OCI-LY7 (cell line): ENCODE measurements at regions not wholly inside any gene's neighbourhood (a gene's known extent, or its start where the extent isn't known, plus 50 kb on each side); places are given as distances from the start of the nearest gene placed in this dataset.

Experiments used
- BruUV-seq: library from RNA; stranded (reverse); fragments of 400-500 nt; replicated peaks from 2 replicates; lab custom pipeline; 2021; lab: Mats Ljungman, UMichigan
- CTCF ChIA-PET: fragments of 300-600 bp; sonication (Branson Sonifier 250); formaldehyde crosslinking; loops from one replicate; lab custom pipeline; 2022; ENCODE audit warnings: antibody characterized with exemption; ENCODE audit not compliant: unreplicated experiment; lab: Charles Lee
- POLR2A ChIA-PET: fragments of 300-600 bp; sonication (Branson Sonifier 250); formaldehyde crosslinking; loops from one replicate; lab custom pipeline; 2022; ENCODE audit warnings: antibody characterized with exemption; lab: Charles Lee
- DNase-seq: peaks from one replicate; pipeline ENCODE4 v3.0.0-alpha.2; 2015; ENCODE audit warnings: low spot score
- H2AFZ ChIP-seq: fragments of 200-600 bp; sonication (generic), shearing (Covaris generic); 2 replicates; pipeline ENCODE4 v1.6.1; 2014; ENCODE audit warnings: mild to moderate bottlenecking, antibody characterized with exemption, low read length, moderate library complexity
- H3K27ac ChIP-seq: fragments of 200-600 bp; sonication (generic); 2 replicates; pipeline ENCODE4 v1.5.1; 2014; ENCODE audit warnings: mixed run types, low read depth, mild to moderate bottlenecking, moderate library complexity, low read length, inconsistent platforms; ENCODE audit not compliant: poor library complexity, severe bottlenecking
- H3K36me3 ChIP-seq: fragments of 200-600 bp; sonication (generic); 2 replicates; pipeline ENCODE4 v1.6.1; 2014; ENCODE audit warnings: mild to moderate bottlenecking, antibody characterized with exemption, low read length, moderate library complexity, mixed read lengths; ENCODE audit not compliant: insufficient read depth
- H3K4me1 ChIP-seq: fragments of 200-600 bp; sonication (generic); 2 replicates; pipeline ENCODE4 v1.5.1; 2014; ENCODE audit warnings: mild to moderate bottlenecking, low read length; ENCODE audit not compliant: insufficient read depth, poor library complexity, severe bottlenecking
- H3K4me2 ChIP-seq: fragments of 200-600 bp; sonication (generic); 2 replicates; pipeline ENCODE4 v1.6.1; 2014; ENCODE audit warnings: mild to moderate bottlenecking, low read length
- H3K4me3 ChIP-seq: fragments of 200-600 bp; sonication (generic); 2 replicates; pipeline ENCODE4 v1.5.1; 2014; ENCODE audit warnings: mild to moderate bottlenecking, low read depth, low read length; ENCODE audit not compliant: poor library complexity, severe bottlenecking
- H3K79me2 ChIP-seq: fragments of 200-600 bp; sonication (generic); 2 replicates; pipeline ENCODE4 v1.6.1; 2016; ENCODE audit warnings: low read depth, mild to moderate bottlenecking, low read length, moderate library complexity, mixed read lengths; ENCODE audit not compliant: insufficient read depth
- H3K9me2 ChIP-seq: fragments of 200-600 bp; sonication (generic); 2 replicates; pipeline ENCODE4 v1.6.1; 2016; ENCODE audit warnings: mild to moderate bottlenecking, low read length, mixed read lengths; ENCODE audit not compliant: insufficient read depth
- H3K9me3 ChIP-seq: fragments of 200-600 bp; sonication (generic); 2 replicates; pipeline ENCODE4 v1.6.1; 2014; ENCODE audit warnings: mild to moderate bottlenecking, mixed run types, low read length, mixed read lengths
- H4K20me1 ChIP-seq: fragments of 200-600 bp; sonication (generic); 2 replicates; pipeline ENCODE4 v1.6.1; 2014; ENCODE audit warnings: mild to moderate bottlenecking, antibody characterized with exemption, low read length, moderate library complexity, mixed read lengths; ENCODE audit not compliant: insufficient read depth
- EZH2phosphoT487 ChIP-seq: fragments of 200-600 bp; sonication (generic); IDR thresholded peaks from 2 replicates; pipeline ENCODE4 v1.6.1; 2018; ENCODE audit warnings: low read depth, borderline replicate concordance, mild to moderate bottlenecking, mixed run types, antibody characterized with exemption, low read length, moderate library complexity, mixed read lengths
- intact Hi-C: fragments of 100-400 bp; cut with micrococcal nuclease; formaldehyde crosslinking; loops from one replicate; pipeline ENCODE4 v1.10.0; 2022; ENCODE audit not compliant: unreplicated experiment
- TF ChIP-seq, protein P1 (sequence below): fragments of 200-600 bp; sonication (generic); conservative IDR thresholded peaks from 2 replicates; pipeline ENCODE4 v1.5.1; 2014; ENCODE audit warnings: mild to moderate bottlenecking, antibody characterized with exemption, low read length, moderate library complexity, mixed read lengths

DNA sequence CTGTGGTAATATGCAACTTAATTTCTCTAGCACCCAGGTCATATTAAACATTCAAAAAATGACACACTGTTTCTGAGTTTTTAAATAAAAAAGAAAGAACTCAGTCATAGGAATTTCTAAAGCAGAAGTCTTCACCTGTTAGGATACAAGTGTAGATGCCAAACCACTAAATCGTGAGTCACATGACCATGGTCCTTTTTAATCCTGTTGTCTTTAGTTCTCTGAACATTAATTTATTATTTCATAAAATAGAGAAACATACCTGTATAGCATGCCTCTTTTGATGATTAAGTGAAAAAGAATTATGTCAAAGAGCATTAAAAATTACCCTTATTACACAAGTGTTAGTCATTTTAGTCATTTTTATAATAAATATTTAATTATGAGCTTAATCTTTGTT, 398.8 kb downstream of the CCDC85A start:
- Histone ChIP-seq H3K27ac (no peak overlapping the region), H3K79me2 (no peaks in the 10 kb centered on the region), H4K20me1 (no peaks in the 10 kb centered on the region), H3K36me3 (no peaks in the 10 kb centered on the region), H3K9me3 (no peaks in the 10 kb centered on the region), H2AFZ (no peak overlapping the region), H3K4me1 (no peaks in the 10 kb centered on the region), H3K9me2 (no peaks in the 10 kb centered on the region), H3K4me3 (no peak overlapping the region), H3K4me2 (no peak overlapping the region)
- BruUV-seq, result no TSS peak
- intact Hi-C loops, result no loop called here
- TF ChIP-seq EZH2phosphoT487, result no peak
- TF ChIP-seq, protein P1, sequence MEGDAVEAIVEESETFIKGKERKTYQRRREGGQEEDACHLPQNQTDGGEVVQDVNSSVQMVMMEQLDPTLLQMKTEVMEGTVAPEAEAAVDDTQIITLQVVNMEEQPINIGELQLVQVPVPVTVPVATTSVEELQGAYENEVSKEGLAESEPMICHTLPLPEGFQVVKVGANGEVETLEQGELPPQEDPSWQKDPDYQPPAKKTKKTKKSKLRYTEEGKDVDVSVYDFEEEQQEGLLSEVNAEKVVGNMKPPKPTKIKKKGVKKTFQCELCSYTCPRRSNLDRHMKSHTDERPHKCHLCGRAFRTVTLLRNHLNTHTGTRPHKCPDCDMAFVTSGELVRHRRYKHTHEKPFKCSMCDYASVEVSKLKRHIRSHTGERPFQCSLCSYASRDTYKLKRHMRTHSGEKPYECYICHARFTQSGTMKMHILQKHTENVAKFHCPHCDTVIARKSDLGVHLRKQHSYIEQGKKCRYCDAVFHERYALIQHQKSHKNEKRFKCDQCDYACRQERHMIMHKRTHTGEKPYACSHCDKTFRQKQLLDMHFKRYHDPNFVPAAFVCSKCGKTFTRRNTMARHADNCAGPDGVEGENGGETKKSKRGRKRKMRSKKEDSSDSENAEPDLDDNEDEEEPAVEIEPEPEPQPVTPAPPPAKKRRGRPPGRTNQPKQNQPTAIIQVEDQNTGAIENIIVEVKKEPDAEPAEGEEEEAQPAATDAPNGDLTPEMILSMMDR, result no peak
- POLR2A ChIA-PET, result interaction anchor here (0.6 to 0.7 kb wide), 2 partner anchors 21 to 1204 kb away, joined by 3 to 4 read pairs; no protein-coding TSS in a partner anchor
- CTCF ChIA-PET, result no interaction called here
- DNase-seq, result no peak

DNA sequence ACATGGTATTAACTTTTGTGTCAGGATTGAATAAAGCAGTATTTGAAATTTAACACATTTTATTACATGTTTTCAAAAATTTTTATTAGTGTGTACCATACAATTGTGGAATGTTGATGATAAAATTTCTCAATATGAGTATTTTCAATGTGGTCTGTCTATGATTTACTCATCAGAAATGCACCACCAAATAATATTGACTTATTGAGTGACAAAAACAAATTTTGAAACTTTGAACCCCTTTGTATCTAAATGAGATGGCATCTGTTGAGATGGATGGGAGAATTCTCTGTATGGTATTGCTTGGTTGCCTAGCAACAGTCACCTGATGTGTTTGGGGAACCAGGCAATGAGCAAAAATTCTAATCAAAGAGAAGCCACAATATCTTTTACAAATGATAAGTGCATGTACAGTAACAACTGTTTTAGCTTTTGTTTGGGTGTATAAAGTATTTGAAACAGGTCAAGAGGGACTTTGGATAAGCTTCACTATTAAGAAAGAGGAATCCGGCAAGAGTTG, 400.1 kb downstream of the CCDC85A start:
- H3K36me3 ChIP-seq, result no peaks in the 10 kb centered on the region
- DNase-seq, result no peak
- no peaks in the 10 kb centered on the region for H4K20me1 ChIP-seq
- H3K4me2 ChIP-seq, result no peak overlapping the region
- intact Hi-C loops, result no loop called here
- H3K9me3 ChIP-seq, result no peaks in the 10 kb centered on the region
- POLR2A ChIA-PET, result interaction anchor here (0.7 kb wide), 1 partner anchor 1126 kb away, joined by 5 read pairs; no protein-coding TSS in a partner anchor
- no peak for TF ChIP-seq EZH2phosphoT487
- TF ChIP-seq, protein P1, result no peak
- no peak overlapping the region for H3K4me3 ChIP-seq
- CTCF ChIA-PET, result no interaction called here
- H3K4me1 ChIP-seq, result no peaks in the 10 kb centered on the region
- H2AFZ ChIP-seq, result no peak overlapping the region
- no peak overlapping the region for H3K27ac ChIP-seq
- BruUV-seq, result no TSS peak
- no peaks in the 10 kb centered on the region for H3K79me2 ChIP-seq
- no peaks in the 10 kb centered on the region for H3K9me2 ChIP-seq

DNA sequence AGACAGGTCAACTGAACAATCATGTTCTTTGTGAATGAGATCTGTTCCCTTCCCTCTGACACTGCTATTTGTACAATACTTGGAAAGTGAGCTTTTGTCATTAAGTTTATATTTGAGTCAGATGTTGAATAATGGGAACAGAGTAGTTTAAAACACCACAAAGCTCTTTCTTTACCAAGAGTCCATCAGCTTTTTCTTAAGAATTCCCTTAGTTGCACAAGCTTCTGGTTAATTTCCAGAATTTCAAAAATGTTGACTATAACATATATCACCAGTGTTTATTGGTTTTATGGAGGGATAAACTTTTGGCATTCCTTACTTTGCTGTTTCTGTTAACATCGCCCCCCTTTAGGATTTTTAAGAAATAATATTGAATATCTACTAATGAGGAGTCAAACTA, 403.7 kb downstream of the CCDC85A start:
- DNase-seq, result no peak
- no peaks in the 10 kb centered on the region for H3K9me3 ChIP-seq
- no peak overlapping the region for H3K4me3 ChIP-seq
- ChIA-PET CTCF (no interaction called here), POLR2A (no interaction called here)
- intact Hi-C loops, result no loop called here
- H3K4me2 ChIP-seq, result no peak overlapping the region
- no peaks in the 10 kb centered on the region for H3K9me2 ChIP-seq
- no peak overlapping the region for H3K27ac ChIP-seq
- no peaks in the 10 kb centered on the region for H3K79me2 ChIP-seq
- no peaks in the 10 kb centered on the region for H3K4me1 ChIP-seq
- no peak overlapping the region for H2AFZ ChIP-seq
- H3K36me3 ChIP-seq, result no peaks in the 10 kb centered on the region
- TF ChIP-seq, protein P1, result no peak
- no peak for TF ChIP-seq EZH2phosphoT487
- no peaks in the 10 kb centered on the region for H4K20me1 ChIP-seq
- BruUV-seq, result no TSS peak
